Effector CD8-positive, alpha-beta T cell (primary cell): ENCODE measurements at regions not wholly inside any gene's neighbourhood (a gene's known extent, or its start where the extent isn't known, plus 50 kb on each side); places are given as distances from the start of the nearest gene placed in this dataset.
"Not testable (repeated sequence)": the region's sequence is repeated elsewhere in the genome, so short reads cannot be mapped to it uniquely, and the experiment has no call there.

ENCODE experiments used
- DNase-seq: peaks from one replicate; lab custom pipeline; 2025; lab: John Stamatoyannopoulos, UW

GRCh38 chr22:48485149-48486133, 1342.2 kb downstream of the BRD1 start:
- no peak for DNase-seq

- no peak for DNase-seq
Measured at GRCh38 chr22:48483764-48484528, 1343.7 kb downstream of the BRD1 start.

GRCh38 chr22:48482771-48483170, 1344.9 kb downstream of the BRD1 start:
- no peak for DNase-seq

GRCh38 chr22:48482198-48482597, 1345.5 kb downstream of the BRD1 start:
- not testable (repeated sequence) for DNase-seq

GRCh38 chr22:48481748-48482147, 1345.9 kb downstream of the BRD1 start:
- no peak for DNase-seq

- DNase-seq = no peak
Measured at GRCh38 chr22:48478529-48479265, 1349.0 kb downstream of the BRD1 start.

- no peak for DNase-seq
Measured at GRCh38 chr22:48478124-48478523, 1349.5 kb downstream of the BRD1 start.

GRCh38 chr22:48477031-48477721, 1350.5 kb downstream of the BRD1 start:
- DNase-seq = no peak

- DNase-seq = no peak
Measured at GRCh38 chr22:48476577-48476976, 1351.1 kb downstream of the BRD1 start.

- no peak for DNase-seq
Measured at GRCh38 chr22:48475661-48476345, 1351.9 kb downstream of the BRD1 start.

- no peak for DNase-seq
Measured at GRCh38 chr22:48474881-48475280, 1352.8 kb downstream of the BRD1 start.

- no peak for DNase-seq
Measured at GRCh38 chr22:48473202-48473601, 1354.5 kb downstream of the BRD1 start.

- no peak for DNase-seq
Measured at GRCh38 chr22:48464246-48464645, 1363.4 kb downstream of the BRD1 start.

GRCh38 chr22:48459859-48460823, 1367.5 kb downstream of the BRD1 start:
- no peak for DNase-seq

GRCh38 chr22:48459259-48459658, 1368.4 kb downstream of the BRD1 start:
- DNase-seq = no peak

- DNase-seq = no peak
Measured at GRCh38 chr22:48456449-48456848, 1371.2 kb downstream of the BRD1 start.

- DNase-seq = no peak
Measured at GRCh38 chr22:48453751-48454485, 1373.8 kb downstream of the BRD1 start.

GRCh38 chr22:48453171-48453570, 1374.5 kb downstream of the BRD1 start:
- no peak for DNase-seq

- DNase-seq = no peak
Measured at GRCh38 chr22:48452766-48453165, 1374.9 kb downstream of the BRD1 start.
